Breast epithelium (tissue), 3 donors: ENCODE measurements at regions not wholly inside any gene's neighbourhood (a gene's known extent, or its start where the extent isn't known, plus 50 kb on each side); places are given as distances from the start of the nearest gene placed in this dataset.
"Not testable (repeated sequence)": the region's sequence is repeated elsewhere in the genome, so short reads cannot be mapped to it uniquely, and the experiment has no call there.

Experiments
- CTCF ChIP-seq, 3 donors: fragments of 450-650 bp; IDR thresholded peaks; one replicate each; pipeline ENCODE4 v1.5.1; 2016 to 2017; ENCODE audit warnings: antibody characterized with exemption in 3 of 3, mild to moderate bottlenecking in 3 of 3, moderate library complexity in 3 of 3
- POLR2A ChIP-seq: fragments of 450-650 bp; IDR thresholded peaks from one replicate; pipeline ENCODE4 v1.6.1; 2016; ENCODE audit warnings: antibody characterized with exemption, mild to moderate bottlenecking, moderate library complexity
- POLR2AphosphoS5 ChIP-seq, 3 donors: sonication (generic); formaldehyde crosslinking; IDR thresholded peaks; one replicate each; pipeline ENCODE4 v1.6.1; 2017; ENCODE audit warnings: antibody characterized with exemption in 3 of 3

- not testable (repeated sequence) for TF ChIP-seq CTCF (IDR thresholded peaks at IDR 0.05); POLR2A; POLR2AphosphoS5 (IDR thresholded peaks at IDR 0.05)
Observed at GRCh38 chr10:8285970-8286369, 231.5 kb downstream of the GATA3 start.
